Tibial artery (tissue), 4 donors: ENCODE measurements at regions not wholly inside any gene's neighbourhood (a gene's known extent, or its start where the extent isn't known, plus 50 kb on each side); places are given as distances from the start of the nearest gene placed in this dataset.

Experiments
- DNase-seq, 2 donors: peaks; one replicate each; pipeline ENCODE4 v3.0.0-alpha.2; 2019
- H3K27ac ChIP-seq, 2 donors: fragments of 200-600 bp; sonication (generic) in 1 of 2; 1 replicate in 1 of 2; 2 replicates in 1 of 2; pipeline ENCODE4 v1.5.1; 2018 to 2019; ENCODE audit warnings: mild to moderate bottlenecking in 1 of 2
- H3K27me3 ChIP-seq, 2 donors: fragments of 200-600 bp; sonication (generic) in 1 of 2; one replicate each; pipeline versions ENCODE4 v1.5.1 to v1.6.0; 2016 to 2019
- H3K36me3 ChIP-seq, 3 donors: fragments of 200-600 bp; sonication (generic) in 2 of 3; one replicate each; pipeline ENCODE4 v1.5.1; 2016 to 2019; ENCODE audit warnings: mild to moderate bottlenecking in 2 of 3
- H3K4me1 ChIP-seq, 4 donors: fragments of 200-600 bp; sonication (generic) in 2 of 4; 1 replicate in 3 of 4; 2 replicates in 1 of 4; pipeline ENCODE4 v1.5.1; 2016 to 2019
- H3K4me3 ChIP-seq, 2 donors: fragments of 200-600 bp; sonication (generic) in 1 of 2; 1 replicate in 1 of 2; 2 replicates in 1 of 2; pipeline ENCODE4 v1.5.1; 2018 to 2019; ENCODE audit warnings: mild to moderate bottlenecking in 2 of 2
- H3K9me3 ChIP-seq, 3 donors: fragments of 200-600 bp; sonication (generic) in 1 of 3; one replicate each; pipeline ENCODE4 v1.5.1; 2016 to 2019
- intact Hi-C: fragments of 100-400 bp; cut with DNase I; formaldehyde crosslinking; loops from one replicate; pipeline ENCODE4 v1.15.0; 2023; ENCODE audit warnings: low total_unique reads
- TF ChIP-seq, protein P1 (sequence below), 2 experiments: fragments of 200-600 bp in 1 of 2; fragments of 450-650 bp in 1 of 2; IDR thresholded peaks; one replicate each; pipeline ENCODE4 v1.5.1; 2017 to 2019; ENCODE audit warnings: antibody characterized with exemption in 2 of 2, mild to moderate bottlenecking in 1 of 2, moderate library complexity in 1 of 2

DNA sequence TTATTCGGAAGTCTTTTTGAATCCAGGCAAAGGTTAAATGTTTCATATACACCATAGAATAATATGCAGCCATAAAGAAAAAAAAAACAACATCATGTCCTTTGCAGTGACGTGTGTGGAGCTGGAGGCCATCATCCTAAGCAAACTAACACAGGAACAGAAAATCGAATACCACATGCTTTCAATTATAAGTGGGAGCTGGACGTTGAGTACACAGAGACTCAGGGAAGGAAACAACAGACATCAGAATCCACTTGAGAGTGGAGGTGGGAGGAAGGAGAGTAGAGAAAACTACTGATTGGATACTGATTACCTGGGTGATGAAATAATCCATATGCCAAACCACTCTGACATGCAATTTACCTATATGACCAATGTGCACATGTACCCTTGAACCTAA is 293.4 kb downstream of the KLF6 start:
- TF ChIP-seq, protein P1, sequence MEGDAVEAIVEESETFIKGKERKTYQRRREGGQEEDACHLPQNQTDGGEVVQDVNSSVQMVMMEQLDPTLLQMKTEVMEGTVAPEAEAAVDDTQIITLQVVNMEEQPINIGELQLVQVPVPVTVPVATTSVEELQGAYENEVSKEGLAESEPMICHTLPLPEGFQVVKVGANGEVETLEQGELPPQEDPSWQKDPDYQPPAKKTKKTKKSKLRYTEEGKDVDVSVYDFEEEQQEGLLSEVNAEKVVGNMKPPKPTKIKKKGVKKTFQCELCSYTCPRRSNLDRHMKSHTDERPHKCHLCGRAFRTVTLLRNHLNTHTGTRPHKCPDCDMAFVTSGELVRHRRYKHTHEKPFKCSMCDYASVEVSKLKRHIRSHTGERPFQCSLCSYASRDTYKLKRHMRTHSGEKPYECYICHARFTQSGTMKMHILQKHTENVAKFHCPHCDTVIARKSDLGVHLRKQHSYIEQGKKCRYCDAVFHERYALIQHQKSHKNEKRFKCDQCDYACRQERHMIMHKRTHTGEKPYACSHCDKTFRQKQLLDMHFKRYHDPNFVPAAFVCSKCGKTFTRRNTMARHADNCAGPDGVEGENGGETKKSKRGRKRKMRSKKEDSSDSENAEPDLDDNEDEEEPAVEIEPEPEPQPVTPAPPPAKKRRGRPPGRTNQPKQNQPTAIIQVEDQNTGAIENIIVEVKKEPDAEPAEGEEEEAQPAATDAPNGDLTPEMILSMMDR (IDR thresholded peaks at IDR 0.05), result no peak
- Histone ChIP-seq H3K4me1 (peaks cover 0 to 12% (median 6%) of the 10 kb centered on the region in 4 donors), H3K27me3 (no peaks in the 10 kb centered on the region), H3K36me3 (no peaks in the 10 kb centered on the region), H3K4me3 (no peak overlapping the region), H3K9me3 (no peaks in the 10 kb centered on the region), H3K27ac (no peak overlapping the region)
- DNase-seq, result no peak
- intact Hi-C loops, result no loop called here

DNA sequence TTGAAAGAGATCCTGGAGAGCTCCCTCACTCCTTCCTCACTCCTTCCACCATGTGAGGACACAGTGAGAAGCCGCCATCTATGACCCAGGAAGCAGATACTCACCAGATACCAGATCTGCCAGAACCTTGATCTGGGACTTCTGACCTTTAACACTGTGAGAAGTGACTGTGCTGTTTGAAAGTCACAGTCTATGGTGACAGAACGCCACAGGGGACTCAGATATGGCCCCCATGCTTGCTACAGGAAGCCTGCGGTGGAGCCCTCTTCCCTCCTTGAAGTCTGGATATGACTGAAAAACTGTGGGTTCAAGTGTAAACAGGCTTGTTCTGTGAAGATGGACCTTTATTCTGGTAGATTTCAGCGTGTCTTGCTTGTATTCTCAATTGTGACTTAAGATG is 297.8 kb downstream of the KLF6 start:
- Histone ChIP-seq H3K9me3 (no peaks in the 10 kb centered on the region), H3K4me1 (peaks cover 0 to 15% (median 3%) of the 10 kb centered on the region in 4 donors), H3K27me3 (no peaks in the 10 kb centered on the region), H3K4me3 (no peak overlapping the region), H3K36me3 (no peaks in the 10 kb centered on the region), H3K27ac (no peak overlapping the region)
- intact Hi-C loops, result no loop called here
- TF ChIP-seq, protein P1 (IDR thresholded peaks at IDR 0.05), result no peak
- DNase-seq, result no peak

DNA sequence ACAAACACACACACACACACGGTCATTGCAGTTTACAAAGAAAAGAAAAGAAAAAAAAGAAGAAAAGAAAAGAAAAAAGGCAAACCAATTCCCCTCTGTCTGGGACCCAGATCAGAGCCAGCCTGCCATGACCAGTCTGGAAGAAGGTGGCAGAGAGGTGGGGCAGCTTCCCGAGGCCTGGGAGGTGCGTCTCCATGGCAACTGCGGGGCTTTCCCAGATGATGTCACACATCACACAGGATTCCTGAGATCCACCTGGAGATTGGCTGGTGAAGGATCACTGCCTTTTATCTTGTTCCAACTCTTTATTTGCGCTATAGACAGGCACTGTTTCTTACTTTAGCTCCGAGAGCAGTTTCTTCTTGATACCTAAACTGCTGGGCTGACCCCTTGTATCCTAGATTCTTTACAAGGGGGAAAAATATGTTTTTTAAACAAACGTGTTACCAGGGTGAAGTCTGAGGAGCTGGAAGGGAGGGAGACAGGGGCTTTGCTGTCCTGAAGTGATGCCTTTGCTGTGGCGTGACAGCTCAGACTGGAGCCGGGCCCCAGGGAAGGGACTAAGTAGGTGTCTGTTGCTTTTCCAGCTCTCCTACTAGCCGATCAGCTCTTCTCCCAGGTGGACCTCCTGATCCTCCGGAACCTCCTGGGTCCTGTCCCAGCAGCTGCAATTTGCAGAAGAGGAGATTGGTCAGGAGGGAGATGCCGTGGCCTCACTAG is 298.5 kb downstream of the KLF6 start:
- peaks cover 0 to 22% (median 5%) of the 10 kb centered on the region in 4 donors for H3K4me1 ChIP-seq
- no peaks in the 10 kb centered on the region for H3K9me3 ChIP-seq
- DNase-seq, result no peak
- no peaks in the 10 kb centered on the region for H3K36me3 ChIP-seq
- intact Hi-C loops, result no loop called here
- no peak overlapping the region for H3K4me3 ChIP-seq
- TF ChIP-seq, protein P1 (IDR thresholded peaks at IDR 0.05), result no peak
- H3K27ac ChIP-seq, result no peak overlapping the region
- no peaks in the 10 kb centered on the region for H3K27me3 ChIP-seq

DNA sequence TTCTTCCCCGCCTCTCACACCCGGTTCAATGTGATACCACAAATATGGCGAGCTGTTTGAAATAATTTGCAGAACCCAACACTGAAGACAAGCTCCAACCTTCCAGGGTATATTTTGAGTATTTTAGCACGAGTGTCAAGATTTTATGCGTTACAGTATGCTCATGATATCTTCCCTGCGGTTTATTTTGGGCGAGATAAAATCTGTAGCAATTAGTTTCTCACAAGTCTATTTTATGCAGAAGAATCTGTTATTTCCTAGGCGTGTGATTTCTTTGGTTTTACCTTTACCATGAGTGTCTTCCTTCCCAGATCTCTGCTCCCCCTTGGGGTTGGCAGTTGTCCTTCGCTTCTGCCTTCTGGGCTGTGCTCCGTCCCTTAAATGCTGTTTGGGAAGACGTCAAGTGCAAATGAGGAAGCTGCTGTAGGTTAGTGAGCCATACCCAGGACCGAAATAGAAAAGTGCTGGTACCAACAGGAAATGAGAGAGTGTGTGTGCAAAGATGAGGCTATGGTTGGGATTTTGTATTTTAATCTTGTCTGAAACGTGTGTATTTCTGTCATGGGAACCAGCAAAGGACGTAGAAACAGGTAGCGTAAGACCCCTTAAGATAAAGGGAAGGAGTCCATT is 299.8 kb downstream of the KLF6 start:
- intact Hi-C loops, result no loop called here
- Histone ChIP-seq H3K4me1 (peaks cover 0 to 22% (median 5%) of the 10 kb centered on the region in 4 donors), H3K27me3 (no peaks in the 10 kb centered on the region), H3K9me3 (no peaks in the 10 kb centered on the region), H3K4me3 (no peak overlapping the region), H3K27ac (no peak overlapping the region), H3K36me3 (no peaks in the 10 kb centered on the region)
- no peak for DNase-seq
- TF ChIP-seq, protein P1 (IDR thresholded peaks at IDR 0.05), result no peak

DNA sequence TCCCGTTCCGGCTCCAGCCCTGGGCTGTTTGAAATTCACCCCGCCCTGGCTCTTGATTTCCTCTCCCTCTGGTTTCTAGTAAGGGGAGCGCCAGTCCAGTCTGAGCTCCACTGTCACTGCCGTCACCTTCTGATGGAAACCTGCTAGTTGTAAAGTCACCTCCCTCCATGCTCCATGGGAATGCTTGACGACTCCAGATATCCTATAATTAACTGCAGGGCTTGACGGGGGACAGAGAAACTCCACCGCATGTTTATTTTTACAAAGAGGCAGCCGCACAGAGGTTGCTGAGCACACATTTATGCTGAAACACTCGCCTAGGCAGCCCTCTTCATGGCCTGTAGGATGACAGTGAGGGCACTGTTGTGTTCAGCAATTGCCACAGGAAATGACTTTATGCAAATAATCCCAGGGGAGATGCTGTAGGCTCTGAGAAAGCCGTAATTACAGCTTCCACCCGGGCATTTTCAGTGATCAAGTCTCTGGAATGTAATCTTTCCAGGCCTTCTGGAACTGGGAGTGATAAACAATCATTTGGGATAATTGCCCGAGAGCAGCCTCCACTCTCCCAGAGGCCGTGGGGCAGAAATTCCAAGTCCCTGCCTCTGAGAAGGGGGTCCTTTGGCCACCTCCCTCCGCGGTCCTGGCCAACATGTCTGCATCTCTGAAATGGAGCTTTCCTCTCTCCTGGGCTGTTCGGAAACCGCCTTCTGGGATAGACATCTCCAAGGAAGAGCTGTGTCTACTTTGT is 300.5 kb downstream of the KLF6 start:
- no peaks in the 10 kb centered on the region for H3K27me3 ChIP-seq
- intact Hi-C loops, result no loop called here

More for the DNA sequence above, 300.5 kb downstream of the KLF6 start:
- Histone ChIP-seq H3K4me3 (no peak overlapping the region), H3K36me3 (no peaks in the 10 kb centered on the region), H3K9me3 (no peaks in the 10 kb centered on the region), H3K27ac (no peak overlapping the region), H3K4me1 (peaks cover 0 to 22% (median 5%) of the 10 kb centered on the region in 4 donors)
- DNase-seq, result no peak
- TF ChIP-seq, protein P1 (IDR thresholded peaks at IDR 0.05), result no peak
